ENCODE measurements at regions not wholly inside any gene's neighbourhood (a gene's known extent, or its start where the extent isn't known, plus 50 kb on each side); places are given as distances from the start of the nearest gene placed in this dataset.

GRCh38 chr13:61700181-61700580 is 284.5 kb upstream of the PCDH20 start:
- ATAC-seq = no peak
- TF ChIP-seq CTCF (IDR thresholded peaks at IDR 0.05) = no peak

GRCh38 chr13:61696676-61697075 is 281.0 kb upstream of the PCDH20 start:
- intact Hi-C loops (cut with DNase I, micrococcal nuclease) = no loop called here
- H3K4me3 ChIP-seq = no peak overlapping the region
- H3K9me3 ChIP-seq = peaks cover 6% of the 10 kb centered on the region
- no peaks in the 10 kb centered on the region for H3K4me1 ChIP-seq (ENCODE audit: low read depth)
- no peak for TF ChIP-seq CTCF (IDR thresholded peaks at IDR 0.05)
- DNase-seq (no peak), ATAC-seq (no peak)
- H3K36me3 ChIP-seq (ENCODE audit: low read depth) = no peaks in the 10 kb centered on the region

More at GRCh38 chr13:61700181-61700580, 284.5 kb upstream of the PCDH20 start:
- DNase-seq = no peak
- H3K4me3 ChIP-seq = no peak overlapping the region
- H3K4me1 ChIP-seq (ENCODE audit: low read depth) = no peaks in the 10 kb centered on the region
- intact Hi-C loops (cut with DNase I, micrococcal nuclease) = no loop called here
- H3K9me3 ChIP-seq = peaks cover 22% of the 10 kb centered on the region
- no peaks in the 10 kb centered on the region for H3K36me3 ChIP-seq (ENCODE audit: low read depth)

GRCh38 chr13:61695147-61695546 is 279.5 kb upstream of the PCDH20 start:
- intact Hi-C loops (cut with DNase I, micrococcal nuclease) = no loop called here
- DNase-seq = no peak
- Histone ChIP-seq H3K9me3 (peaks cover 4% of the 10 kb centered on the region), H3K36me3 (ENCODE audit: low read depth) (no peaks in the 10 kb centered on the region), H3K4me3 (no peak overlapping the region), H3K4me1 (ENCODE audit: low read depth) (no peaks in the 10 kb centered on the region)
- TF ChIP-seq CTCF (IDR thresholded peaks at IDR 0.05) = no peak
- no peak for ATAC-seq

GRCh38 chr13:61692691-61693090 is 277.0 kb upstream of the PCDH20 start:
- no peaks in the 10 kb centered on the region for H3K4me1 ChIP-seq (ENCODE audit: low read depth)
- ATAC-seq (no peak), DNase-seq (no peak)
- TF ChIP-seq CTCF (IDR thresholded peaks at IDR 0.05) = no peak
- H3K36me3 ChIP-seq (ENCODE audit: low read depth) = no peaks in the 10 kb centered on the region
- intact Hi-C loops (cut with DNase I, micrococcal nuclease) = no loop called here
- H3K9me3 ChIP-seq = peaks cover 7% of the 10 kb centered on the region
- no peak overlapping the region for H3K4me3 ChIP-seq

GRCh38 chr13:61685682-61686012 is 270.0 kb upstream of the PCDH20 start:
- Histone ChIP-seq H3K4me3 (no peak overlapping the region), H3K4me1 (ENCODE audit: low read depth) (no peaks in the 10 kb centered on the region), H3K9me3 (peaks cover 44% of the 10 kb centered on the region), H3K36me3 (ENCODE audit: low read depth) (no peaks in the 10 kb centered on the region)
- no peak for TF ChIP-seq CTCF (IDR thresholded peaks at IDR 0.05)
- intact Hi-C loops (cut with DNase I, micrococcal nuclease) = no loop called here
- DNase-seq (no peak), ATAC-seq (no peak)

- Histone ChIP-seq H3K4me3 (no peak overlapping the region), H3K9me3 (peaks cover 49% of the 10 kb centered on the region), H3K4me1 (ENCODE audit: low read depth) (no peaks in the 10 kb centered on the region), H3K36me3 (ENCODE audit: low read depth) (no peaks in the 10 kb centered on the region)
- intact Hi-C loops (cut with DNase I, micrococcal nuclease) = no loop called here
- no peak for ATAC-seq
- no peak for TF ChIP-seq CTCF (IDR thresholded peaks at IDR 0.05)
- no peak for DNase-seq
These were observed 269.5 kb upstream of the PCDH20 start for GRCh38 chr13:61684976-61685681.

Measured in mucosa of descending colon (tissue), 3 donors.